Fibroblast of gingiva (primary cell): ENCODE measurements at regions not wholly inside any gene's neighbourhood (a gene's known extent, or its start where the extent isn't known, plus 50 kb on each side); places are given as distances from the start of the nearest gene placed in this dataset.

Experiments used
- DNase-seq: peaks from one replicate; pipeline ENCODE4 v3.0.0-alpha.2; 2011; ENCODE audit warnings: low read depth

DNA sequence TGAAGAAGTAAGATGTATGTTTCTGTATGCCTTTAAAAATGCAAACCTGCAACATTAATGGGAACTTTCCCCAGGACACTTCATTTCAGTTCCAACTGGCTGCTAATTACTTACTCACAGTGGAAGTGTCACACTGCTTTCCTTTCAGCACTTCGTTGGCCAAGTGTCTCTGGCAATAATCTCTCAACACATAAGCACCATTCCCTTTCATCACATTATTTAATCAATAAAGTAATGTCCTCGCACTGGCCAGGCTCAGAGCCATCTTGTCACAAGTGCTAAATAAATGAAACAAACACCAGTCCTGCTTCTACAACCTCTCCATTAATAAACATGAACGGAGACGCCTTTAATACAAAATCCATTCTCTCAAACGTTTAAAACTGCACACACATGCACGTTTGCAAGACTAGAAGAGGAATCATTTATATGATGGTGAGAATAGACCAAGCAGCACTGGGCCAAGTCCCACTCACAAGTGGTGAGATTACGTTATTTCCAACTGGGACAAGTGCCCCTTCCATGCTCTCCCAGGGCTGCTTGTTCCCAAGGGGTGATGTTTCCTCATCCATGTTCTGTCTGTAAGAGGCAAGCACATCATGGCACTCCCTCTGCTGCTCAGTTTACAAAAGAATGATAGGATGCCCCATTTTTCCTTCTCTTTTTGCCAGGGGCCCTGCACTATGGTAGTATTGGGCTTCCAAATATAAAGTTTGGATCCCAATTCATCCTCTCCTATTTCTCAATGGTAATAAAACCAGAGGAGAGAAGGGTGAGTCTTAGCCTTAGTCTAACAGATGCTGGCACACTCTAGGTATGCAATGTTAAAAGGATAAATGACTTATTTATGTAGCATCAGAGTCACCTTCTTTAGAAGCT lies 56.8 kb upstream of the ETAA1 start:
- DNase-seq = no peak

DNA sequence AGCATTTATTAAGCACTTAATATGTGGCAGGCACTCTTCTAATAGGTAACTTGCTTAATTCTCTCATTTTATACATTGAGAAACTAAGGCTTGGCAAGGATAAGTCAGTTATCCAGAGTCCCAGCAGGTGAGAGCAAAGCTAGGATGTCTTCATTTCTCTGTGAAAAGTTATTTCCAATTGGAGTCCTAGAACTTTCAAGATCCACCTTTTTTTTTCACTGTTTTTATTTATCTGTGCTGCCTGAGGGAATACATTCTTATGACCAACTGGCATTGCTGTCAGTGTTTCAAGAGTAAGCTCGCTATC lies 56.2 kb upstream of the ETAA1 start:
- no peak for DNase-seq

DNA sequence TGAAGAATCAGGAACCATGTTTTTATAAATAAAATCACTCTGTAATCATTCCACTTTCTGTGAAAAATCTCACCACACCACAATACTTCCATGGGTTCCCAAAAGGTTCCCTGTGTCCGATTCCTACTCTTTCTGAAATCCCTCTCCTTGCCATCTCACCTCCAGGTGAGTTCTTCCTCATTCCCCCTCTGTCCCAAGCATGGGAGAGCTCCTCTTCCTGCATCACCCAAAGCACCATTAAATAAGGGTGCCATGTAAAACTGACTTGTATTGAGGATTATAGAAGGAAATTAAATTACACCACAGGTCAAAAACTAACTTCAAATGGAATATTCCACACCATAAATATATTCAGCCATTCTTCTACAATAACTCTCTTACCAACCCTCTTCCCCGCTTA lies 55.8 kb upstream of the ETAA1 start:
- no peak for DNase-seq

DNA sequence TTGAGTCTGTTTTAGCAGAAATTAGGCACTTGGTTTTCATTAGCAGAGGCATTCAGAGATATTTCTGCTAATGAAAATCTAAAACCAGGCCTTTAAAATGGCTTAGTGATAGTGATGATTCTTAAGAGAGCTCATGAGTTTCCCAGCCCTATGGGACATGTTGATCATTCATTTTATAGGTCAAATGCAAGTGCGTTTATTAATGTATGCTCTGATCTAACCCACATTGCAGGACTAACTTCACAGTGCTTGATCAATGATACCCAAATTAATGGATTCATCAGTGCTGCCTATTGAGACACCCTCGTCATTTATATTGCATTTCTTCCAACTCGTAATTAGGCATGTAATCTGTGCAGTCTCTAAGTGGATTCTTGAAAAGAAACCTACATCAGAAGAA lies 54.7 kb upstream of the ETAA1 start:
- no peak for DNase-seq

DNA sequence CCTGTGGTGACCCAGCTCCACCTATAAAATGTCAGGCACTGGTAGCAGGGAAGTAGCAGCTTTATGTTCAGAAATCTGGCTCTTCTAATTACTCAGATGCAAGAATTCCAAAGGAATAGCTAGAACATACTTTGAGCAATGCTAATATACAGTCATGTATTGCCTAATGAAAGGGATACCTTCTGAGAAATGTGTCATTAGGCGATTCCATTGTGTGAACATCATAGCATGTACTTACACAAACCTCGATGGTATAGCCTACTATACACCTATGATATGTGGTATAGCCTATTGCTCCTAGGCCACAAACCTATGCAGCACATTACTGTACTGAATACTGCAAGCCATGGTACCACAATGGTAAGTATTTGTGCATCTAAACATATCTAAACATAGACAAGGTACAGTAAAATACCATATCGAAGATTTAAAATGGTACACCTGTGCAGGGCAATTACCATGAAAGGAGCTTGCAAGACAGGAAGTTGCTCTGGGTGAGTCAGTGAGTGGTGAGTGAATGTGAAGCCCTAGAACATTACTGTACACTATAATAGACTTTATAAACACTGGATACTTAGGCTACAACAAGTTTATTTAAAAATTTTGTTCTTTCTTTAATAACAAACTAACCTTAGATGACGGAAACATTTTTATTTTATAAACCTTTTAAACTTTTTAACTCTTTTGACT lies 50.3 kb upstream of the ETAA1 start:
- DNase-seq = peak; percentile 47
